H9 (cell line): ENCODE measurements at regions not wholly inside any gene's neighbourhood (a gene's known extent, or its start where the extent isn't known, plus 50 kb on each side); places are given as distances from the start of the nearest gene placed in this dataset.

Experiments used
- DNase-seq: peaks from one replicate; pipeline ENCODE4 v3.0.0-alpha.2; 2017
- H2AFZ ChIP-seq: one replicate; pipeline ENCODE4 v1.6.1; 2013; ENCODE audit warnings: mild to moderate bottlenecking, low read length, control low read depth, moderate library complexity
- H2AK5ac ChIP-seq: 2 replicates; pipeline ENCODE4 v1.6.1; 2013; ENCODE audit warnings: low read length, control low read depth, mixed read lengths; ENCODE audit not compliant: insufficient read length
- H2BK120ac ChIP-seq: one replicate; pipeline ENCODE4 v1.6.1; 2013; ENCODE audit warnings: low read depth, mild to moderate bottlenecking, low read length, control low read depth, inconsistent platforms; ENCODE audit not compliant: poor library complexity, severe bottlenecking
- H2BK12ac ChIP-seq: 2 replicates; pipeline ENCODE4 v1.6.1; 2013; ENCODE audit warnings: low read length, control low read depth, mixed read lengths, low read depth; ENCODE audit not compliant: insufficient read length
- H2BK15ac ChIP-seq: 2 replicates; pipeline ENCODE4 v1.6.1; 2013; ENCODE audit warnings: low read depth, low read length, control low read depth
- H2BK20ac ChIP-seq: one replicate; pipeline ENCODE4 v1.6.1; 2013; ENCODE audit warnings: low read depth, mild to moderate bottlenecking, low read length, control low read depth, inconsistent platforms; ENCODE audit not compliant: poor library complexity, severe bottlenecking
- H2BK5ac ChIP-seq: 2 replicates; pipeline ENCODE4 v1.6.1; 2013; ENCODE audit warnings: low read length, control low read depth, mixed read lengths; ENCODE audit not compliant: insufficient read length
- H3K14ac ChIP-seq: 2 replicates; pipeline ENCODE4 v1.6.1; 2013; ENCODE audit warnings: low read length, control low read depth; ENCODE audit not compliant: insufficient read depth
- H3K18ac ChIP-seq: 2 replicates; pipeline ENCODE4 v1.6.1; 2013; ENCODE audit warnings: low read depth, mild to moderate bottlenecking, mixed read lengths, low read length, control low read depth; ENCODE audit not compliant: insufficient read length
- H3K23ac ChIP-seq: 2 replicates; pipeline ENCODE4 v1.6.1; 2013; ENCODE audit warnings: low read length, control low read depth, mixed read lengths, low read depth; ENCODE audit not compliant: insufficient read length
- H3K23me2 ChIP-seq: 2 replicates; pipeline ENCODE4 v1.6.1; 2013; ENCODE audit warnings: low read depth, mild to moderate bottlenecking, mixed read lengths, low read length, control low read depth; ENCODE audit not compliant: insufficient read length, poor library complexity, severe bottlenecking
- H3K27ac ChIP-seq: 2 replicates; pipeline ENCODE4 v1.5.1; 2013; ENCODE audit warnings: low read length, control low read depth, mixed read lengths, low read depth; ENCODE audit not compliant: insufficient read length
- H3K27me3 ChIP-seq: 2 replicates; pipeline ENCODE4 v1.6.1; 2013; ENCODE audit warnings: low read length, control low read depth, inconsistent platforms; ENCODE audit not compliant: insufficient read depth
- H3K4ac ChIP-seq: 2 replicates; pipeline ENCODE4 v1.6.1; 2013; ENCODE audit warnings: low read depth, mild to moderate bottlenecking, control low read depth, inconsistent platforms, low read length, moderate library complexity
- H3K4me1 ChIP-seq: 2 replicates; pipeline ENCODE4 v1.6.1; 2013; ENCODE audit warnings: low read length, control low read depth, inconsistent platforms; ENCODE audit not compliant: insufficient read depth
- H3K4me2 ChIP-seq: 2 replicates; pipeline ENCODE4 v1.6.1; 2013; ENCODE audit warnings: low read length, control low read depth, mixed read lengths; ENCODE audit not compliant: insufficient read length, insufficient read depth
- H3K56ac ChIP-seq: 2 replicates; pipeline ENCODE4 v1.6.1; 2013; ENCODE audit warnings: low read depth, mild to moderate bottlenecking, mixed read lengths, low read length, control low read depth; ENCODE audit not compliant: insufficient read length
- H3K79me1 ChIP-seq: 2 replicates; pipeline ENCODE4 v1.6.1; 2013; ENCODE audit warnings: low read depth, mild to moderate bottlenecking, moderate library complexity, low read length, control low read depth, inconsistent platforms; ENCODE audit not compliant: insufficient read depth, poor library complexity, severe bottlenecking
- H3K79me2 ChIP-seq: 2 replicates; pipeline ENCODE4 v1.6.1; 2013; ENCODE audit warnings: low read length, control low read depth, inconsistent platforms; ENCODE audit not compliant: insufficient read depth
- H3K9ac ChIP-seq: 2 replicates; pipeline ENCODE4 v1.6.1; 2013; ENCODE audit warnings: low read length, control low read depth, mixed read lengths; ENCODE audit not compliant: insufficient read length; ENCODE audit errors: extremely low read depth
- H3K9me3 ChIP-seq: one replicate; pipeline ENCODE4 v1.6.1; 2013; ENCODE audit warnings: low read depth, low read length, inconsistent platforms; ENCODE audit not compliant: control insufficient read depth
- H3T11ph ChIP-seq: one replicate; pipeline ENCODE4 v1.6.1; 2013; ENCODE audit warnings: mild to moderate bottlenecking, low read length, control low read depth, inconsistent platforms
- H4K20me1 ChIP-seq: one replicate; pipeline ENCODE4 v1.6.1; 2013; ENCODE audit not compliant: control insufficient read depth, insufficient read length, insufficient read depth
- H4K5ac ChIP-seq: 2 replicates; pipeline ENCODE4 v1.6.1; 2013; ENCODE audit warnings: low read depth, mild to moderate bottlenecking, mixed read lengths, low read length, control low read depth; ENCODE audit not compliant: insufficient read length
- H4K8ac ChIP-seq: replicated peaks from 2 replicates; pipeline ENCODE4 v1.6.1; 2013; ENCODE audit warnings: low read length, control low read depth, mixed read lengths, low read depth; ENCODE audit not compliant: insufficient read length
- H4K91ac ChIP-seq: 2 replicates; pipeline ENCODE4 v1.6.1; 2013; ENCODE audit warnings: low read depth, mild to moderate bottlenecking, moderate library complexity, mixed read lengths, low read length, control low read depth; ENCODE audit not compliant: insufficient read length
- H3K27ac Mint-ChIP-seq, 3 experiments: 2 replicates in 2 of 3; 3 replicates in 1 of 3; pipeline ENCODE4 v1.8.0; 2020 to 2021; ENCODE audit warnings: mixed read lengths in 3 of 3, mild to moderate bottlenecking in 1 of 3, moderate library complexity in 1 of 3
- H3K27me3 Mint-ChIP-seq: 2 replicates; pipeline ENCODE4 v1.8.0; 2021; ENCODE audit warnings: low read depth, mild to moderate bottlenecking, moderate library complexity, mixed read lengths
- H3K36me3 Mint-ChIP-seq, 3 experiments: 2 replicates in 2 of 3; 3 replicates in 1 of 3; pipeline ENCODE4 v1.8.0; 2020 to 2021; ENCODE audit warnings: low read depth in 3 of 3, mixed read lengths in 3 of 3; ENCODE audit not compliant: insufficient read depth in 1 of 3
- H3K4me1 Mint-ChIP-seq, 2 experiments: 2 replicates each; pipeline ENCODE4 v1.8.0; 2020; ENCODE audit warnings: mixed read lengths in 2 of 2
- H3K4me3 Mint-ChIP-seq, 2 experiments: 2 replicates in 1 of 2; 3 replicates in 1 of 2; pipeline ENCODE4 v1.8.0; 2020 to 2021; ENCODE audit warnings: mild to moderate bottlenecking in 2 of 2, mixed read lengths in 2 of 2, moderate library complexity in 1 of 2
- H3K9me3 Mint-ChIP-seq, 2 experiments: 2 replicates in 1 of 2; 3 replicates in 1 of 2; pipeline ENCODE4 v1.8.0; 2020; ENCODE audit warnings: mild to moderate bottlenecking in 2 of 2, mixed read lengths in 2 of 2, moderate library complexity in 1 of 2
- CTCF ChIP-seq: fragments of 200-600 bp; sonication (generic); conservative IDR thresholded peaks from 3 replicates; pipeline ENCODE4 v1.8.0; 2021; ENCODE audit warnings: antibody characterized with exemption, mild to moderate bottlenecking
- WGBS: extraction: QIAGEN DNeasy Blood & Tissue Kit; methylation state at CpG from one replicate; pipeline ENCODE4 v1.1.7; 2013; ENCODE audit warnings: missing lambda C conversion rate, low lambda C conversion rate, mixed read lengths; ENCODE audit not compliant: insufficient read length; ENCODE audit errors: extremely low coverage; 5-methylcytosine and 5-hydroxymethylcytosine counted together

- Histone ChIP-seq H3K9ac (no peak overlapping the region), H3K79me2 (no peaks in the 10 kb centered on the region), H4K8ac (no peak overlapping the region), H3K14ac (no peak overlapping the region), H2AFZ (no peak overlapping the region), H3K18ac (no peak overlapping the region), H3K4ac (no peak overlapping the region), H3K27ac (no peak overlapping the region), H3K27me3 (no peaks in the 10 kb centered on the region), H2BK20ac (no peak overlapping the region), H2BK5ac (no peak overlapping the region), H4K5ac (no peak overlapping the region), H3K79me1 (no peaks in the 10 kb centered on the region), H3K4me2 (no peak overlapping the region), H3K9me3 (no peaks in the 10 kb centered on the region), H2AK5ac (no peak overlapping the region), H2BK12ac (no peak overlapping the region), H2BK15ac (no peak overlapping the region), H3T11ph (no peak overlapping the region), H3K23me2 (no peaks in the 10 kb centered on the region), H3K23ac (no peak overlapping the region), H4K20me1 (no peaks in the 10 kb centered on the region), H2BK120ac (no peak overlapping the region), H4K91ac (no peak overlapping the region), H3K4me1 (no peaks in the 10 kb centered on the region), H3K56ac (no peak overlapping the region)
- peak; percentile 33 for DNase-seq
- no peak for TF ChIP-seq CTCF
- Mint-ChIP-seq H3K9me3 (no peaks in the 10 kb centered on the region), H3K27me3 (no peaks in the 10 kb centered on the region), H3K4me3 (no peak overlapping the region), H3K36me3 (no peaks in the 10 kb centered on the region), H3K27ac (no peak overlapping the region), H3K4me1 (peaks cover 2 to 4% of the 10 kb centered on the region in 2 experiments; a peak in 3 of 4 replicates)
- no CpG with 5 or more reads among the region's 3 CpGs for WGBS
Measured at GRCh38 chr3:117238806-117239205, 529.2 kb downstream of the TUSC7 start.
